Mesothelial cell of epicardium (in vitro differentiated cells): ENCODE measurements at regions not wholly inside any gene's neighbourhood (a gene's known extent, or its start where the extent isn't known, plus 50 kb on each side); places are given as distances from the start of the nearest gene placed in this dataset.
A peak's percentile ranks its signal among the peaks of the same experiment; 100 is the strongest.

Experiments used
- DNase-seq, 2 experiments: peaks; one replicate each; pipeline ENCODE4 v3.0.0; 2021; ENCODE audit warnings: low spot score in 2 of 2; ENCODE audit not compliant: unreplicated experiment in 2 of 2
- H3K27ac Mint-ChIP-seq: 2 replicates; pipeline ENCODE4 v1.8.0; 2021; ENCODE audit warnings: mixed read lengths
- H3K27me3 Mint-ChIP-seq: 2 replicates; pipeline ENCODE4 v1.8.0; 2021; ENCODE audit warnings: low read depth, mixed read lengths
- H3K36me3 Mint-ChIP-seq: 2 replicates; pipeline ENCODE4 v1.8.0; 2021; ENCODE audit warnings: mixed read lengths
- H3K4me1 Mint-ChIP-seq: 2 replicates; pipeline ENCODE4 v1.8.0; 2021; ENCODE audit warnings: mixed read lengths
- H3K4me3 Mint-ChIP-seq: 2 replicates; pipeline ENCODE4 v1.8.0; 2021; ENCODE audit warnings: mild to moderate bottlenecking, moderate library complexity, mixed read lengths
- H3K9me3 Mint-ChIP-seq: 2 replicates; pipeline ENCODE4 v1.8.0; 2021; ENCODE audit warnings: mixed read lengths
- CTCF ChIP-seq: fragments of 200-600 bp; sonication (generic); IDR thresholded peaks from one replicate; pipeline ENCODE4 v1.5.0; 2021; ENCODE audit warnings: antibody characterized with exemption; ENCODE audit not compliant: unreplicated experiment

- Mint-ChIP-seq H3K27me3 (no peaks in the 10 kb centered on the region), H3K36me3 (peaks cover 3% of the 10 kb centered on the region), H3K9me3 (peaks cover 7% of the 10 kb centered on the region), H3K4me1 (peaks cover 2% of the 10 kb centered on the region), H3K4me3 (no peak overlapping the region), H3K27ac (no peak overlapping the region)
- DNase-seq = no peak
- TF ChIP-seq CTCF = no peak
These were observed 808.7 kb upstream of the AUTS2 start for GRCh38 chr7:68789597-68789996.

GRCh38 chr7:68792351-68792750 lies 805.9 kb upstream of the AUTS2 start:
- Mint-ChIP-seq H3K9me3 (peaks cover 7% of the 10 kb centered on the region), H3K4me1 (no peaks in the 10 kb centered on the region), H3K27ac (no peak overlapping the region), H3K27me3 (no peaks in the 10 kb centered on the region), H3K4me3 (no peak overlapping the region), H3K36me3 (peaks cover 3% of the 10 kb centered on the region)
- DNase-seq = no peak
- no peak for TF ChIP-seq CTCF

- Mint-ChIP-seq H3K4me3 (no peak overlapping the region), H3K27me3 (no peaks in the 10 kb centered on the region)
These were observed 804.8 kb upstream of the AUTS2 start for GRCh38 chr7:68793513-68793912.

GRCh38 chr7:68800316-68800715 lies 798.0 kb upstream of the AUTS2 start:
- DNase-seq = no peak
- Mint-ChIP-seq H3K9me3 (no peaks in the 10 kb centered on the region), H3K27ac (peak overlapping the region; percentile 60), H3K36me3 (no peaks in the 10 kb centered on the region), H3K4me3 (no peak overlapping the region), H3K27me3 (no peaks in the 10 kb centered on the region), H3K4me1 (peaks cover 11% of the 10 kb centered on the region)
- TF ChIP-seq CTCF = no peak

More at GRCh38 chr7:68793513-68793912, 804.8 kb upstream of the AUTS2 start:
- Mint-ChIP-seq H3K27ac (no peak overlapping the region), H3K9me3 (peaks cover 7% of the 10 kb centered on the region), H3K36me3 (peaks cover 3% of the 10 kb centered on the region), H3K4me1 (peaks cover 6% of the 10 kb centered on the region)
- no peak for DNase-seq
- no peak for TF ChIP-seq CTCF

- H3K9me3 Mint-ChIP-seq = no peaks in the 10 kb centered on the region
- no peak overlapping the region for H3K4me3 Mint-ChIP-seq
- DNase-seq = no peak
- H3K27ac Mint-ChIP-seq = no peak overlapping the region
- H3K27me3 Mint-ChIP-seq = no peaks in the 10 kb centered on the region
- TF ChIP-seq CTCF = no peak
- H3K4me1 Mint-ChIP-seq = no peaks in the 10 kb centered on the region
- H3K36me3 Mint-ChIP-seq = no peaks in the 10 kb centered on the region
These were observed 793.1 kb upstream of the AUTS2 start for GRCh38 chr7:68805159-68805558.

- Mint-ChIP-seq H3K36me3 (no peaks in the 10 kb centered on the region), H3K27me3 (no peaks in the 10 kb centered on the region), H3K4me1 (peaks cover 6% of the 10 kb centered on the region), H3K27ac (no peak overlapping the region), H3K4me3 (no peak overlapping the region), H3K9me3 (no peaks in the 10 kb centered on the region)
- no peak for DNase-seq
- no peak for TF ChIP-seq CTCF
These were observed 790.6 kb upstream of the AUTS2 start for GRCh38 chr7:68807666-68808065.
